Neural crest cell (in vitro differentiated cells): ENCODE measurements at regions not wholly inside any gene's neighbourhood (a gene's known extent, or its start where the extent isn't known, plus 50 kb on each side); places are given as distances from the start of the nearest gene placed in this dataset.

Experiments used
- DNase-seq: peaks from one replicate; pipeline ENCODE4 v3.0.0; 2021; ENCODE audit warnings: low read depth, mixed read lengths, low spot score
- H3K27ac Mint-ChIP-seq: one replicate; pipeline ENCODE4 v1.8.0; 2021; ENCODE audit warnings: mild to moderate bottlenecking, mixed read lengths; ENCODE audit not compliant: unreplicated experiment
- H3K27me3 Mint-ChIP-seq: 2 replicates; pipeline ENCODE4 v1.8.0; 2021; ENCODE audit warnings: low read depth, mild to moderate bottlenecking, mixed read lengths
- H3K36me3 Mint-ChIP-seq: 2 replicates; pipeline ENCODE4 v1.8.0; 2021; ENCODE audit warnings: low read depth, mild to moderate bottlenecking, mixed read lengths
- H3K4me1 Mint-ChIP-seq: 2 replicates; pipeline ENCODE4 v1.8.0; 2021; ENCODE audit warnings: mixed read lengths
- H3K4me3 Mint-ChIP-seq: one replicate; pipeline ENCODE4 v1.8.0; 2021; ENCODE audit warnings: mild to moderate bottlenecking, mixed read lengths
- H3K9me3 Mint-ChIP-seq: 2 replicates; pipeline ENCODE4 v1.8.0; 2021; ENCODE audit warnings: mixed read lengths
- CTCF ChIP-seq: fragments of 200-600 bp; sonication (generic); conservative IDR thresholded peaks from 2 replicates; pipeline ENCODE4 v1.5.0; 2021; ENCODE audit warnings: antibody characterized with exemption, mild to moderate bottlenecking

GRCh38 chr6:82013561-82014530 lies 233.7 kb downstream of the IBTK start:
- Mint-ChIP-seq H3K4me1 (no peaks in the 10 kb centered on the region), H3K27me3 (no peaks in the 10 kb centered on the region)

GRCh38 chr6:82006027-82006738 lies 241.4 kb downstream of the IBTK start:
- Mint-ChIP-seq H3K4me3 (no peak overlapping the region), H3K27ac (no peak overlapping the region), H3K27me3 (no peaks in the 10 kb centered on the region), H3K4me1 (peaks cover 2% of the 10 kb centered on the region), H3K36me3 (peaks cover 20% of the 10 kb centered on the region), H3K9me3 (peaks cover 23% of the 10 kb centered on the region)
- peak; percentile 66 for TF ChIP-seq CTCF
- DNase-seq: no peak

More at GRCh38 chr6:82013561-82014530, 233.7 kb downstream of the IBTK start:
- Mint-ChIP-seq H3K27ac (no peak overlapping the region), H3K9me3 (peaks cover 11% of the 10 kb centered on the region), H3K4me3 (no peak overlapping the region), H3K36me3 (peaks cover 10% of the 10 kb centered on the region)
- no peak for TF ChIP-seq CTCF
- no peak for DNase-seq

- Mint-ChIP-seq H3K9me3 (no peaks in the 10 kb centered on the region), H3K36me3 (no peaks in the 10 kb centered on the region), H3K27ac (no peak overlapping the region), H3K4me3 (no peak overlapping the region), H3K27me3 (no peaks in the 10 kb centered on the region), H3K4me1 (peaks cover 23% of the 10 kb centered on the region)
- no peak for TF ChIP-seq CTCF
- DNase-seq: no peak
Measured at GRCh38 chr6:82000551-82000950, 247.0 kb downstream of the IBTK start.

- Mint-ChIP-seq H3K4me3 (no peak overlapping the region), H3K9me3 (no peaks in the 10 kb centered on the region), H3K27ac (no peak overlapping the region), H3K36me3 (no peaks in the 10 kb centered on the region), H3K27me3 (no peaks in the 10 kb centered on the region), H3K4me1 (peaks cover 23% of the 10 kb centered on the region)
- TF ChIP-seq CTCF: no peak
- no peak for DNase-seq
Measured at GRCh38 chr6:81999826-82000225, 247.3 kb upstream of the TENT5A start.

- DNase-seq: no peak
- no peaks in the 10 kb centered on the region for H3K9me3 Mint-ChIP-seq
- H3K4me3 Mint-ChIP-seq: no peak overlapping the region
- no peaks in the 10 kb centered on the region for H3K36me3 Mint-ChIP-seq
- H3K27ac Mint-ChIP-seq: no peak overlapping the region
- no peak for TF ChIP-seq CTCF
- H3K27me3 Mint-ChIP-seq: no peaks in the 10 kb centered on the region
- peaks cover 23% of the 10 kb centered on the region for H3K4me1 Mint-ChIP-seq
Measured at GRCh38 chr6:81999270-81999669, 246.8 kb upstream of the TENT5A start.
